CD4-positive, alpha-beta T cell treated with Interleukin-15 for 1 hour (primary cell): ENCODE measurements at regions not wholly inside any gene's neighbourhood (a gene's known extent, or its start where the extent isn't known, plus 50 kb on each side); places are given as distances from the start of the nearest gene placed in this dataset.

Source experiments
- DNase-seq: peaks from one replicate; pipeline ENCODE4 v3.0.0-alpha.2; 2020

- DNase-seq: no peak
These were observed 149.6 kb upstream of the SYT13 start for GRCh38 chr11:45435706-45436105.

GRCh38 chr11:45432910-45433309 is 146.8 kb upstream of the SYT13 start:
- no peak for DNase-seq

GRCh38 chr11:45432100-45432499 is 146.0 kb upstream of the SYT13 start:
- DNase-seq: no peak

GRCh38 chr11:45431046-45432018 is 145.2 kb upstream of the SYT13 start:
- no peak for DNase-seq

- no peak for DNase-seq
These were observed 144.2 kb upstream of the SYT13 start for GRCh38 chr11:45430361-45430760.

GRCh38 chr11:45429719-45430118 is 143.6 kb upstream of the SYT13 start:
- DNase-seq: no peak

- DNase-seq: no peak
These were observed 142.5 kb upstream of the SYT13 start for GRCh38 chr11:45428541-45429230.

- DNase-seq: no peak
These were observed 142.0 kb upstream of the SYT13 start for GRCh38 chr11:45428116-45428515.

GRCh38 chr11:45424411-45425180 is 138.5 kb upstream of the SYT13 start:
- DNase-seq: no peak

GRCh38 chr11:45423475-45424120 is 137.5 kb upstream of the SYT13 start:
- no peak for DNase-seq

- no peak for DNase-seq
These were observed 136.9 kb upstream of the SYT13 start for GRCh38 chr11:45423036-45423435.

- DNase-seq: no peak
These were observed 127.9 kb upstream of the SYT13 start for GRCh38 chr11:45414088-45414487.

- DNase-seq: no peak
These were observed 127.2 kb upstream of the SYT13 start for GRCh38 chr11:45413156-45413858.

GRCh38 chr11:45412521-45412920 is 126.4 kb upstream of the SYT13 start:
- no peak for DNase-seq

- DNase-seq: no peak
These were observed 125.9 kb upstream of the SYT13 start for GRCh38 chr11:45412051-45412471.

GRCh38 chr11:45411228-45411946 is 125.2 kb upstream of the SYT13 start:
- no peak for DNase-seq

GRCh38 chr11:45410391-45411227 is 124.5 kb upstream of the SYT13 start:
- DNase-seq: no peak

GRCh38 chr11:45409587-45409986 is 123.4 kb upstream of the SYT13 start:
- no peak for DNase-seq

GRCh38 chr11:45407226-45407625 is 121.1 kb upstream of the SYT13 start:
- no peak for DNase-seq

GRCh38 chr11:45405916-45406670 is 120.0 kb upstream of the SYT13 start:
- DNase-seq: no peak
